Endothelial cell (in vitro differentiated cells): ENCODE measurements at regions not wholly inside any gene's neighbourhood (a gene's known extent, or its start where the extent isn't known, plus 50 kb on each side); places are given as distances from the start of the nearest gene placed in this dataset.
"Not testable (repeated sequence)": the region's sequence is repeated elsewhere in the genome, so short reads cannot be mapped to it uniquely, and the experiment has no call there.

Experiments used
- DNase-seq: peaks from one replicate; pipeline ENCODE4 v3.0.0; 2021; ENCODE audit warnings: low spot score
- H3K27ac Mint-ChIP-seq: one replicate; pipeline ENCODE4 v1.8.0; 2021; ENCODE audit warnings: mixed read lengths, inconsistent platforms; ENCODE audit not compliant: unreplicated experiment
- H3K27me3 Mint-ChIP-seq: one replicate; pipeline ENCODE4 v1.8.0; 2021; ENCODE audit warnings: mild to moderate bottlenecking, moderate library complexity, mixed read lengths, inconsistent platforms; ENCODE audit not compliant: unreplicated experiment
- H3K36me3 Mint-ChIP-seq: one replicate; pipeline ENCODE4 v1.8.0; 2021; ENCODE audit warnings: mild to moderate bottlenecking, low read depth, mixed read lengths, inconsistent platforms; ENCODE audit not compliant: unreplicated experiment
- H3K4me1 Mint-ChIP-seq: one replicate; pipeline ENCODE4 v1.8.0; 2021; ENCODE audit warnings: mild to moderate bottlenecking, mixed read lengths, inconsistent platforms; ENCODE audit not compliant: unreplicated experiment
- H3K4me3 Mint-ChIP-seq: one replicate; pipeline ENCODE4 v1.8.0; 2021; ENCODE audit warnings: mild to moderate bottlenecking, mixed read lengths, inconsistent platforms; ENCODE audit not compliant: unreplicated experiment
- H3K9me3 Mint-ChIP-seq: one replicate; pipeline ENCODE4 v1.8.0; 2021; ENCODE audit warnings: mixed read lengths, inconsistent platforms; ENCODE audit not compliant: unreplicated experiment
- TF ChIP-seq, protein P1 (sequence below): fragments of 200-600 bp; sonication (generic); IDR thresholded peaks from one replicate; pipeline ENCODE4 v1.5.0; 2021; ENCODE audit warnings: antibody characterized with exemption; ENCODE audit not compliant: unreplicated experiment

DNA sequence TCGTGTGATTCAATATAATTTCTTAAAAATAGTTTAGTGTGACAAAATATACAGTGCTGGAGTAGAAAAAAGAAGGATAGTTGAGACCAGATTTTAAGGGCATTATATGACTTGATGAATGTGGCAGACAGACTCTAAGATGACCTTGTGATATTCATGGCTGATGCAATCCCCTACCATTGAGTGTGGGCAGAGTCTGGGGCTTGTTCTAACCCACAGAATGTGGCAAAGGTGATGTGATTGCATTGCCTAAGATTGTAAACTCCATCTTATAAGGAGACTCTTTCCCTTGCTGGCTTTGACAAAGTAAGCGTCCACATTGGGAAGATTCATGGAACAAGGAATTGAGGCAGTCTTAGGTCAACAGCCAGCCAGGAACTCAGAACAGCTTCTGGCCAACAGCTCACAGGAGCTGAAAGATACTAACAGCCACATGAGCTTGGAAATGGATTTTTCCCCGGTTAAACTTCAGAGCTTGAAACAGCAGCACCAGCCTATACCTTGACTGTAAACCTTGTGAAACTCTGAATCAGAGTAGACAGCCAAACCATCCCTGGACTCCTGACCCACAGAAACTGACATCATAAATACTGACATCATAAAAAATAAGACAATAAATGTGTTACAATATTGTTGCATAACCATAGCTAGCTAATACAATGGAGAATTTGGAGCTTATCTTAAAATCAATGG is 864.5 kb downstream of the TTLL7 start:
- not testable (repeated sequence) for H3K4me1 Mint-ChIP-seq, H3K9me3 Mint-ChIP-seq

GRCh38 chr1:83131692-83131955 is 867.3 kb downstream of the TTLL7 start:
- Mint-ChIP-seq H3K27ac (no peak overlapping the region), H3K27me3 (peaks cover 2% of the 10 kb centered on the region), H3K4me3 (no peak overlapping the region), H3K9me3 (no peaks in the 10 kb centered on the region), H3K36me3 (no peaks in the 10 kb centered on the region), H3K4me1 (no peaks in the 10 kb centered on the region)
- DNase-seq, result no peak
- TF ChIP-seq, protein P1, sequence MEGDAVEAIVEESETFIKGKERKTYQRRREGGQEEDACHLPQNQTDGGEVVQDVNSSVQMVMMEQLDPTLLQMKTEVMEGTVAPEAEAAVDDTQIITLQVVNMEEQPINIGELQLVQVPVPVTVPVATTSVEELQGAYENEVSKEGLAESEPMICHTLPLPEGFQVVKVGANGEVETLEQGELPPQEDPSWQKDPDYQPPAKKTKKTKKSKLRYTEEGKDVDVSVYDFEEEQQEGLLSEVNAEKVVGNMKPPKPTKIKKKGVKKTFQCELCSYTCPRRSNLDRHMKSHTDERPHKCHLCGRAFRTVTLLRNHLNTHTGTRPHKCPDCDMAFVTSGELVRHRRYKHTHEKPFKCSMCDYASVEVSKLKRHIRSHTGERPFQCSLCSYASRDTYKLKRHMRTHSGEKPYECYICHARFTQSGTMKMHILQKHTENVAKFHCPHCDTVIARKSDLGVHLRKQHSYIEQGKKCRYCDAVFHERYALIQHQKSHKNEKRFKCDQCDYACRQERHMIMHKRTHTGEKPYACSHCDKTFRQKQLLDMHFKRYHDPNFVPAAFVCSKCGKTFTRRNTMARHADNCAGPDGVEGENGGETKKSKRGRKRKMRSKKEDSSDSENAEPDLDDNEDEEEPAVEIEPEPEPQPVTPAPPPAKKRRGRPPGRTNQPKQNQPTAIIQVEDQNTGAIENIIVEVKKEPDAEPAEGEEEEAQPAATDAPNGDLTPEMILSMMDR, result no peak

More for the DNA sequence above, 864.5 kb downstream of the TTLL7 start:
- DNase-seq, H3K27me3 Mint-ChIP-seq, H3K36me3 Mint-ChIP-seq, H3K4me3 Mint-ChIP-seq, H3K27ac Mint-ChIP-seq: not testable (repeated sequence)

DNA sequence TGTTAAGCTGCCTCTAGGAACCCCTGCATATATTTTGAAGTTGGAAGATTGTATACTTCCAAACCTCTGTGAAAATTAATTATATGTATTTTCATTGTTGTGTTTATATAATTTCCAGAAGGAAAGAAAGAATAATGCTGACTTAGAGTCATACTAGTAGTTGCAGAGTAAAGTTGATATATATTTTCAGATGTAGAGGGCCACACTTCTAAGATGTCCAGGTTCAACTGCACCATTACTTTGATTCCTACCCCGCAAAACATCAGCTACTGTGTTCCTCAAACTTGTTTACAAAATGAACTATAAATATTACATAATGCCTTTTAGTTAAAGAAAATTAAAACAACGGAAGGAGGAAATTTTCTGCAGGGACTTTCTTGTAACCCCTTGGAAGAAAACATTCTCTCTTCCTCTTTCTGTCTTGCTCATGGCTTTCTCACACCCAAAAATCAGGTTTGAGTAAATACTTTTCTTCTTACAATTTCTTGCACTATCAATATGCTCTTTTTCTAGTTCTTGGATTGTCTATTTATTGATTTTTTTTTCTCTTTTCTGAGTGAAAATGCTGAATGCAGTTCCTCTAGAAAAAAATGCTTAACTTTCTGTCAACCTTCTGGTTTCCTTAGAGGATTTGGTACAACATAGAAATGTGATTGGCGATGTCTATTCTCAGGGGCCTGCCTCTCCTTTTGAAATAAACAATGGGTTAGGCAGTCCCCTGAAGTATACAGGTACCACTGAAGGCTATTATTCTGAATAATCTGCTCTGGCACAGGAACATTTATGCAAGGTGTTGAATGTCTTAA is 867.8 kb downstream of the TTLL7 start:
- H3K36me3 Mint-ChIP-seq, result no peaks in the 10 kb centered on the region
- no peak overlapping the region for H3K4me3 Mint-ChIP-seq
- TF ChIP-seq, protein P1, result no peak
- H3K27ac Mint-ChIP-seq, result no peak overlapping the region
- DNase-seq, result no peak
- no peaks in the 10 kb centered on the region for H3K4me1 Mint-ChIP-seq
- no peaks in the 10 kb centered on the region for H3K9me3 Mint-ChIP-seq
- H3K27me3 Mint-ChIP-seq, result peaks cover 2% of the 10 kb centered on the region

- H3K4me3 Mint-ChIP-seq, result no peak overlapping the region
- no peaks in the 10 kb centered on the region for H3K4me1 Mint-ChIP-seq
- no peaks in the 10 kb centered on the region for H3K9me3 Mint-ChIP-seq
- no peak overlapping the region for H3K27ac Mint-ChIP-seq
- DNase-seq, result no peak
- TF ChIP-seq, protein P1, result no peak
- no peaks in the 10 kb centered on the region for H3K27me3 Mint-ChIP-seq
- H3K36me3 Mint-ChIP-seq, result no peaks in the 10 kb centered on the region
Measured at GRCh38 chr1:83129107-83129506, 869.8 kb downstream of the TTLL7 start.

DNA sequence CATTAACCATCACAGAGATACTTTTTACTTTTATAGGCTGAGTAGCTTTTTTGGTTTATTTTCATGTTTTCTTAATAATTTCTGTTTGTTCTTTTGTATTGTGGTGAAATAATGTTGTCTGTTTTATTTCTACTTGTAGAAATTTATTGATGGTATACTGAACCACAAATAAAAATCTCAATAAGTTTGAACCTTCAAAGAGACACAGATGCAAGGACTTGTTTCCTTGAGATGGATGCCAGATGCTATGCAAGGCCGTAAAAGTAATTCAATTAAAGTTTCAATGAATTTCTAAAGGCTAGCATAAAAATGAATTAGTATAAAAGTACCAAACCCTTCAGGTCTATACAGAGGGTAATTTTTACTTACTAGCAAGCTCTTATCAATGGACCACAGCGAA is 873.5 kb downstream of the TTLL7 start:
- H3K27ac Mint-ChIP-seq, result no peak overlapping the region
- H3K9me3 Mint-ChIP-seq, result no peaks in the 10 kb centered on the region
- H3K36me3 Mint-ChIP-seq, result no peaks in the 10 kb centered on the region
- TF ChIP-seq, protein P1, result no peak
- DNase-seq, result no peak
- H3K4me3 Mint-ChIP-seq, result no peak overlapping the region
- no peaks in the 10 kb centered on the region for H3K27me3 Mint-ChIP-seq
- no peaks in the 10 kb centered on the region for H3K4me1 Mint-ChIP-seq
